Pons (tissue), 1 donor: ENCODE measurements at regions not wholly inside any gene's neighbourhood (a gene's known extent, or its start where the extent isn't known, plus 50 kb on each side); places are given as distances from the start of the nearest gene placed in this dataset.
"Not testable (repeated sequence)": the region's sequence is repeated elsewhere in the genome, so short reads cannot be mapped to it uniquely, and the experiment has no call there.

ENCODE experiments used
- DNase-seq: peaks from one replicate; pipeline ENCODE4 v3.0.0-alpha.2; 2016; ENCODE audit warnings: low spot score

- no peak for DNase-seq
These were observed 108.8 kb downstream of the NAA11 start for GRCh38 chr4:79217025-79217424.

- DNase-seq, result no peak
These were observed 112.2 kb downstream of the NAA11 start for GRCh38 chr4:79213702-79214101.

- DNase-seq, result no peak
These were observed 112.9 kb downstream of the NAA11 start for GRCh38 chr4:79213010-79213409.

GRCh38 chr4:79212311-79212710 is 113.5 kb downstream of the NAA11 start:
- DNase-seq, result no peak

- peak; percentile 6 for DNase-seq
These were observed 114.4 kb downstream of the NAA11 start for GRCh38 chr4:79211490-79211889.

- no peak for DNase-seq
These were observed 115.2 kb downstream of the NAA11 start for GRCh38 chr4:79210636-79211049.

- DNase-seq, result no peak
These were observed 115.8 kb downstream of the NAA11 start for GRCh38 chr4:79209822-79210635.

GRCh38 chr4:79209081-79209480 is 116.8 kb downstream of the NAA11 start:
- no peak for DNase-seq

- no peak for DNase-seq
These were observed 118.6 kb downstream of the NAA11 start for GRCh38 chr4:79207281-79207680.

- no peak for DNase-seq
These were observed 119.2 kb downstream of the NAA11 start for GRCh38 chr4:79206660-79207059.

GRCh38 chr4:79205121-79205520 is 120.7 kb downstream of the NAA11 start:
- no peak for DNase-seq

- DNase-seq, result no peak
These were observed 123.9 kb downstream of the NAA11 start for GRCh38 chr4:79201971-79202370.

GRCh38 chr4:79199743-79200142 is 126.1 kb downstream of the NAA11 start:
- DNase-seq, result no peak

- no peak for DNase-seq
These were observed 126.8 kb downstream of the NAA11 start for GRCh38 chr4:79198951-79199587.

- no peak for DNase-seq
These were observed 128.4 kb downstream of the NAA11 start for GRCh38 chr4:79197275-79198009.

GRCh38 chr4:79191292-79191691 is 134.6 kb downstream of the NAA11 start:
- not testable (repeated sequence) for DNase-seq

GRCh38 chr4:79185526-79186045 is 140.3 kb downstream of the NAA11 start:
- DNase-seq, result no peak

GRCh38 chr4:79184476-79184875 is 141.4 kb downstream of the NAA11 start:
- DNase-seq, result no peak

GRCh38 chr4:79182209-79182608 is 143.7 kb downstream of the NAA11 start:
- DNase-seq, result no peak

GRCh38 chr4:79181190-79181589 is 144.7 kb downstream of the NAA11 start:
- no peak for DNase-seq

GRCh38 chr4:79178760-79179159 is 147.1 kb downstream of the NAA11 start:
- DNase-seq, result peak; percentile 50

GRCh38 chr4:79177388-79177787 is 148.5 kb downstream of the NAA11 start:
- no peak for DNase-seq

- no peak for DNase-seq
These were observed 149.5 kb downstream of the NAA11 start for GRCh38 chr4:79176351-79176750.
